ENCODE measurements at regions not wholly inside any gene's neighbourhood (a gene's known extent, or its start where the extent isn't known, plus 50 kb on each side); places are given as distances from the start of the nearest gene placed in this dataset.

GRCh38 chr18:24976502-24976901, 375.5 kb downstream of the ZNF521 start:
- TF ChIP-seq RARB (CRISPR knock-in tag; IDR thresholded peaks at IDR 0.05) (no peak), OSR1 (CRISPR knock-in tag; IDR thresholded peaks at IDR 0.05) (no peak), ESRRG (CRISPR knock-in tag; IDR thresholded peaks at IDR 0.05) (no peak), ARNTL (CRISPR knock-in tag; IDR thresholded peaks at IDR 0.05; ENCODE audit: borderline replicate concordance, low read depth) (no peak), ZNF70 (CRISPR knock-in tag; IDR thresholded peaks at IDR 0.05) (no peak), CSRNP3 (CRISPR knock-in tag; IDR thresholded peaks at IDR 0.05) (no peak), CREB5 (CRISPR knock-in tag; IDR thresholded peaks at IDR 0.05; ENCODE audit: low read depth) (no peak)
- no peak for ATAC-seq

DNA sequence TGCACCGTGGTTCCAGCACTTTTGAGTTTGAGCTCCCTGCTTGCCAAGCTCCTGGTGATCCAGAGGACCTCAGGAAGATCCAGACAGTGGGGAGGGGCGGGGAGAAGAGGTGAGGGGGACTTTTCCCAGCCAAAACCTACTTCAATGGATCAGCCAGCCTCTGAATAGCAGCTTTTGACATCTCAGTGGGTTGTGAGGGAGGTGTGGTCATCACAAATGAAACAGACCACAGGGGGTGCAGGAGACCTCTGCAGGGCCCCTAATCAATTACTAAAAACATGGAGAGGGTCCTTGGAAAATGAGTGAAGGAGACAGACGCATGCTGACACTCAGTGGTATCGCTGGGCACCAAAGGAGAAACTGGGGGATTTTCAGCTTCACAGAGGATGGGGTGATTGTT, 372.7 kb downstream of the ZNF521 start:
- TF ChIP-seq GLIS3 (CRISPR knock-in tag; IDR thresholded peaks at IDR 0.05) (no peak), ZFP30 (CRISPR knock-in tag; IDR thresholded peaks at IDR 0.05) (no peak), ISL1 (CRISPR knock-in tag; IDR thresholded peaks at IDR 0.05) (no peak), ARNTL (CRISPR knock-in tag; IDR thresholded peaks at IDR 0.05; ENCODE audit: borderline replicate concordance, low read depth) (no peak), OSR1 (CRISPR knock-in tag; IDR thresholded peaks at IDR 0.05) (no peak), TOX (CRISPR knock-in tag; IDR thresholded peaks at IDR 0.05; ENCODE audit: borderline replicate concordance) (no peak), TSHZ2 (CRISPR knock-in tag; IDR thresholded peaks at IDR 0.05) (no peak), ZNF565 (CRISPR knock-in tag; conservative IDR thresholded peaks at IDR 0.05; ENCODE audit: low read depth) (no peak), ZNF8 (CRISPR knock-in tag; IDR thresholded peaks at IDR 0.05) (no peak), ZNF70 (CRISPR knock-in tag; IDR thresholded peaks at IDR 0.05) (no peak), SNAI2 (CRISPR knock-in tag; IDR thresholded peaks at IDR 0.05) (no peak), ZC3H10 (CRISPR knock-in tag; IDR thresholded peaks at IDR 0.05) (no peak)
- ATAC-seq: no peak

- no peak for TF ChIP-seq SNAI2 (CRISPR knock-in tag; IDR thresholded peaks at IDR 0.05)
- ATAC-seq: no peak
These were observed 369.1 kb downstream of the ZNF521 start for GRCh38 chr18:24982831-24983230.

GRCh38 chr18:24983566-24984139, 368.3 kb downstream of the ZNF521 start:
- no peak for TF ChIP-seq RARB (CRISPR knock-in tag; IDR thresholded peaks at IDR 0.05)
- ATAC-seq: no peak

DNA sequence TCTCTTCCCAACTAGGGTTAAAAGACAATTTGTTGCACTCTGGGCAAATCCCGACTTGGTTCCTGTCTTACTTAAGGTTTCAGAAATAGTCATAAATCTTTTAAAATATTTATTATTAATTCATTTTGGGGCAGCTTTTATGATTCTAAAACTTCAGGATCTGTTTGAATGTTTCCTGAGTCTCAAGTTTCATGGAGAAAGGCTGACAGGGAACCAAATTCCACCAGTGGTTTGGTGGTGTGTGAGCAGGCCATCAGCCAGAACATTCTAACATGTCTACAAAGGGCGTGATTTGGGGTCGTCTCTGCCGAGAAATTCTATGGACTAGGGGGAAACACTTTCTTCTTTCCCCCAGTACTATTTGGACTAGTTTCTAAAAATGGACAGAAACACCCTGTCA, 366.4 kb downstream of the ZNF521 start:
- ATAC-seq: 0 out of 3 replicates have a peak, but pooled peaks have one; percentile 8
- TF ChIP-seq TSHZ2 (CRISPR knock-in tag; IDR thresholded peaks at IDR 0.05) (no peak), ZFP30 (CRISPR knock-in tag; IDR thresholded peaks at IDR 0.05) (no peak), PATZ1 (CRISPR knock-in tag; IDR thresholded peaks at IDR 0.05; ENCODE audit: borderline replicate concordance) (no peak), GLIS3 (CRISPR knock-in tag; IDR thresholded peaks at IDR 0.05) (no peak), PPARA (CRISPR knock-in tag; IDR thresholded peaks at IDR 0.05; ENCODE audit: borderline replicate concordance) (no peak), ZNF70 (CRISPR knock-in tag; IDR thresholded peaks at IDR 0.05) (no peak), CREB5 (CRISPR knock-in tag; IDR thresholded peaks at IDR 0.05; ENCODE audit: low read depth) (no peak), ISL1 (CRISPR knock-in tag; IDR thresholded peaks at IDR 0.05) (no peak), ARNTL (CRISPR knock-in tag; IDR thresholded peaks at IDR 0.05; ENCODE audit: borderline replicate concordance, low read depth) (no peak), ZNF8 (CRISPR knock-in tag; IDR thresholded peaks at IDR 0.05) (no peak), OSR1 (CRISPR knock-in tag; IDR thresholded peaks at IDR 0.05) (no peak), ZFP3 (CRISPR knock-in tag; IDR thresholded peaks at IDR 0.05) (no peak), RARB (CRISPR knock-in tag; IDR thresholded peaks at IDR 0.05) (no peak), TCF4 (CRISPR knock-in tag; IDR thresholded peaks at IDR 0.05; ENCODE audit: borderline replicate concordance) (no peak), SNAI2 (CRISPR knock-in tag; IDR thresholded peaks at IDR 0.05) (no peak)

Data from SK-N-SH treated with all-trans-retinoic acid at 6 μM for 48 hours (cell line).